ENCODE measurements at regions not wholly inside any gene's neighbourhood (a gene's known extent, or its start where the extent isn't known, plus 50 kb on each side); places are given as distances from the start of the nearest gene placed in this dataset.
"Not testable (repeated sequence)": the region's sequence is repeated elsewhere in the genome, so short reads cannot be mapped to it uniquely, and the experiment has no call there.

DNA sequence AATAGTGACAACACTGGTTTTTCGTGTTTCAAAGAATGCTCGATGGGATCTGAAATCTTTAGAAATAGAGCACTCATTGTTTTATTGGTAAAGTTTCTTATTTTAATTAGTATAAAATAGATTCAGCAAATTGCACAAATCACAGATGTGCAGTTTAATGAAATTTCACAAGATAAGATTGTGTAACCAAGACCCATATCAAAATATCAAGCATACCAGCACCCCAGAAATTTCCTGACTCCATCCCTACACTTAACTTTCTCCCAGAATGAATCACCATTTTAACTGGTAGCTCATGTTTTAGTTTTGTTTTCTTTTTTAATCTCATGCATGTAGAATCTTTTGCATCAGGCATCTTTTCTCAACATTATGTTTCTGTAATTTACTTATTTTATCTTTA, 185.9 kb downstream of the KCNJ2 start:
- DNase-seq (ENCODE audit: low spot score) (no peak), ATAC-seq (no peak)
- intact Hi-C loops (cut with DNase I): no loop called here

DNA sequence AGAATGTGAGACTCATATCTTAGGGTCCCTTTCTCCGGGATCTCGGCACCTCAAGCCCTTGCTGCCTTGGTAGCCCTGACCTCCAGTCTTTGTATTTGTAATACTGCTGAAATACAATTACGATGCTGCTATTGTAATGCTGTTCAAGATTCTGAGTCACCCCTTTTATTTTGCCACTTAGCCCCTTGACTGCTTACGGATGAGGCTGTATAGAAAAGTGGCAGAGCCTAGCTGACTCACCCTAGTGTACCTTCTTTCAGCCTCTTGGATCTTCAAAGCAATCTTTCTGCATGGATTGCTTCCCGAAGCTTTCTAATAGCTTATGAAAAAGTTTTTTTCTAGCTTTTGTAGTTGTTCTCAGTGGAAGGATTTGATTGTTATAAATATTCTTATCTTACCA, 187.9 kb downstream of the KCNJ2 start:
- DNase-seq (ENCODE audit: low spot score) (no peak), ATAC-seq (no peak)
- intact Hi-C loops (cut with DNase I): no loop called here

DNA sequence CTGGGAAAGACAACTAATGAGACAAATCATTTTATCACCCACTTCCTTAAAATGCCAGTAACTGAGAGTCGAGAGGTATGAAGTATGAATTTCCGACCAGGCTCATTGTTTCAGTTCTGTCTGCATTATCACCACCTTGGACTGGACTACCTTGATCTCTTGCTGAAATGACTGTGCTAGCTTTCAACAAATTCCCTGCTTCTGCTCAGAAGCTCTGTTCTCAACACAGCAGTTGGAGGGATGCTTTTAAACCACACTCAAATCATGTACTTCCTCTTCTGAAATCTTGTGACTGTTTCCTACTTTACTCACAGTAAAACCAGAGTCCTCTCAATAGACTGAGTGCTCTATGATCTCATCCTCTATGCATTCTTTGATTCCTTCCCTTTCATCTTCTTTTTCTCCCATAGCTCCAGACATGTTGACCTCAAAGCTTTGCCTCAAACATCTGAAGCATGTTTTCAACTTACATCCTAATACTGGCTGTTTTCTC, 195.8 kb downstream of the KCNJ2 start:
- ATAC-seq (peak; percentile 13), DNase-seq (ENCODE audit: low spot score) (no peak)
- intact Hi-C loops (cut with DNase I): no loop called here

DNA sequence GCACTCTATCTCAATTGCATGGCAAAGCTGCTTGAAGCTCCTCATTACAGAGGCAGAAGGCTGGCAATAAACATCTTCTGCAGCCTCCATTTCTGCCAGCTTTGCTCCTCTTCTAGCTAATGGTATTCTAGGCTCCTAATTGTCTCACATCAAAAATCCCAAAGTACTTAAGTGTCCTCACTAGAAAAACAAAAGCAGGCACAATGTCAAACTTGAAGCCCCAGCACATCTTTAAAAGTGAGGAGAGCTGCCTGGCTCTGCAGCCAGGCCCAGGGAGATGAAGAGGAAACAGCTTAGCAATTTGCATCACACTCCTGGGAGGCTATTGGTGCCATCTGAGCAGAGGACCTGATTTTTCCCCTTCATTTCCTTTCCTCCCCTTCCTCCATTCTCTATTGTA, 197.1 kb downstream of the KCNJ2 start:
- intact Hi-C loops (cut with DNase I): no loop called here
- ATAC-seq (no peak), DNase-seq (ENCODE audit: low spot score) (no peak)

DNA sequence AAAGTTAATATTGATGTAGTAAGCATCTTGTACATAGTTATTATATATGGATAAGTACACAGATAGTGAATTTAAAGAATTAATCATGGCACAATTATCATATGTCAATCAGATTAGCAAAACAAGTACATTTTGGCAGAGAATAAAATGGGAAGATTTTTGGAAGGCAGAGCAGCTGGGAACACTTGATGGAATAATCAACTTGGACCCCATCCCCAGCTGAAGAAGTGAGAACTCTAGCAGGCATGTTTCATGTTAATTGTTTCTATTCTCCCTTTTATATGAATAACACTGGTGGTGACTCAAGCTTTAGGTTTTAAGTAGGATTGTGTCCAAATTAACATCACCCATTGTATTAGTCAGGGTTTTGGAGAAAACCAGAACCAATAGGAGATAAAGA, 198.7 kb downstream of the KCNJ2 start:
- intact Hi-C loops (cut with DNase I): no loop called here
- no peak for ATAC-seq
- DNase-seq (ENCODE audit: low spot score): no peak

DNA sequence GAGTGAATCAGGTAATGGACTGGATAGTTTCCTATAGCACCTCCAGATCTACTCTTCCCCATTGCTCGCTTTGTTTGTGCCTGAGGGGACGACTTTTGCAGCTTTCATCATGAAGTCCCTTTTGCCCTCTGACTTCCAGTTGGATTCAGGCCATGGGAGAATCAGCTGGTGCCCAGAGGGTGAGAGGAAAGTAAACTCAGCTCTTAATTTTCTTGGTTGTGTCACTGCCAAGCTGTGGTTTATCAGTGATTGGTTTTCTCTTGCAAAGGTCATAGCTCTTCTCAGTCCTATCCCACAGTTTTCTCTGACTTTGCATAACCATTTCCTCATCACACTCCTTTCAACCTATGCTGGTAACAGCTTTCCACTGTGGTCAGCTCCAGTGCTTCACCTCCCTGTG, 200.1 kb downstream of the KCNJ2 start:
- intact Hi-C loops (cut with DNase I): no loop called here
- no peak for ATAC-seq
- no peak for DNase-seq (ENCODE audit: low spot score)

DNA sequence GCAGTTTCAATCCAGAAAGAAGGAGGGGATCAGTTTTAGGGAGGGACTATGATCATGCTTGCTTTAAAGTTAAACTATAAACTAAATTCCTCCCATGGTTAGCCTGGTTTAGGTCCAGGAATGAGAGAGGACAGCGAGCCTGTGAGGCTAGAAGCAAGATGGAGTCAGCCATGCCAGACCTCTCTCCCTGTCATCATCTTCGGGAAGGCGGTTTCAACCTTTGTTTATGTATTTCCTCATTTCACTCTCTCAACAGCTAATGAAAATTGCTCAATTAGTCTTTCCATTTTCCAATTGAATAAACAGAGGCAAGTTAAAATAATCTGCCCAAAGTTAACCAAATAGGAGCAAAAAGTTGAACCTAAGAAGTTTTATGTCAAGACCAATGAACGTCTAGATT, 201.5 kb downstream of the KCNJ2 start:
- ATAC-seq (no peak), DNase-seq (ENCODE audit: low spot score) (no peak)
- intact Hi-C loops (cut with DNase I): no loop called here

DNA sequence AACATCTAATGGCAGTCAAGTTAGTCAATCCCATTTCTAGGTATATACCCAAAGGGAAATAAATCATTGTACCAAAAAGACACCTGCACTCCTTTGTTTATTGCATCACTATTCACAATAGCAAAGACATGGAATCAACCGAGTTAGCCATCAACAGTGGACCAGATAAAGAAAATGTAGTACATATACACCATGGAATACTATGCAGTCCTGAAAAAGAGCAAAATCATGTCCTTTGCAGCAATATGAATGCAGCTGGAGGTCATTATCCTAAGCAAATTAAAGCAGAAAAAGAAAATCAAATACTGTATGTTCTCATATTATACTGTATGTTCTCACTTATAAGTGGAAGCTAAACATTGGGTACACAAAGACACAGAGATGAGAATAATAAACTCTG, 204.0 kb downstream of the KCNJ2 start:
- no peak for DNase-seq (ENCODE audit: low spot score)
- ATAC-seq: no peak
- intact Hi-C loops (cut with DNase I): no loop called here

DNA sequence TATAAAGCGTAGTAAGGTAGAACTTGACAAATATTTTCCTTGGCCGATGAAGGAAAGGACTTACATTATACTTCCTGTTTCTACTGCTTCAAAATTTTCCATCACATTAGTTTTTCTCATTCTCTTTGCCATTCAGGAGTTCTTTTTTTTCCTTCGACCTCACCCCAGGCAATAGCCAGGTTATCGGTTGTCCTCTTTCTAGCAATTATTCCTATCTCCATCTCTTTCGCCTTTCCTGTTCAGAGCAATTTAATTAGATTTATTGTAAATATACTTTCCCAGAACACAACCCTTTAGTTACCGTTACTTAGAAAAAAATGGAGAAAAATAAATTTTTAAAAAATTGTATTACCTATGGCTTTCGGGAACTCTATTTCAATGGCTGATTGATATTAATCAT, 205.2 kb downstream of the KCNJ2 start:
- intact Hi-C loops (cut with DNase I): no loop called here
- ATAC-seq: no peak
- DNase-seq (ENCODE audit: low spot score): no peak

DNA sequence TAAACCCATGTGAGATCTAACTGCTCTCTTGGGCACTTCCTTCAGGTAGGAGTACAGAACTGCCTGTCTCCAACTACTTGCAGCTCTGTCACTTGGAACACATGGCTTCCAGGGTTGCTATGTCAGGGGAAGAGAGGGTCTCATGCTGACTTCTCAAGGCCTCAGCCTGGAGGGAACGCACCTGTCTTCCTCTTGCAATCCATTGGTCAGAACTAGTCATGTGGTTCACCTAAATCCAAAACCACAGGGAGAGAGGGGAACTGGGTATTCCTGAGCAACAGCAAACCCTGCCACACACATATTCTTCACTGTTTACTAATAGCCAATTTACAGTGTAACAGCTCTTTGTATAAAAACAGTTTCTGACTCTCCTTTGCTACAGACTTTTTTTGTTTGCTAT, 206.1 kb downstream of the KCNJ2 start:
- DNase-seq (ENCODE audit: low spot score): no peak

DNA sequence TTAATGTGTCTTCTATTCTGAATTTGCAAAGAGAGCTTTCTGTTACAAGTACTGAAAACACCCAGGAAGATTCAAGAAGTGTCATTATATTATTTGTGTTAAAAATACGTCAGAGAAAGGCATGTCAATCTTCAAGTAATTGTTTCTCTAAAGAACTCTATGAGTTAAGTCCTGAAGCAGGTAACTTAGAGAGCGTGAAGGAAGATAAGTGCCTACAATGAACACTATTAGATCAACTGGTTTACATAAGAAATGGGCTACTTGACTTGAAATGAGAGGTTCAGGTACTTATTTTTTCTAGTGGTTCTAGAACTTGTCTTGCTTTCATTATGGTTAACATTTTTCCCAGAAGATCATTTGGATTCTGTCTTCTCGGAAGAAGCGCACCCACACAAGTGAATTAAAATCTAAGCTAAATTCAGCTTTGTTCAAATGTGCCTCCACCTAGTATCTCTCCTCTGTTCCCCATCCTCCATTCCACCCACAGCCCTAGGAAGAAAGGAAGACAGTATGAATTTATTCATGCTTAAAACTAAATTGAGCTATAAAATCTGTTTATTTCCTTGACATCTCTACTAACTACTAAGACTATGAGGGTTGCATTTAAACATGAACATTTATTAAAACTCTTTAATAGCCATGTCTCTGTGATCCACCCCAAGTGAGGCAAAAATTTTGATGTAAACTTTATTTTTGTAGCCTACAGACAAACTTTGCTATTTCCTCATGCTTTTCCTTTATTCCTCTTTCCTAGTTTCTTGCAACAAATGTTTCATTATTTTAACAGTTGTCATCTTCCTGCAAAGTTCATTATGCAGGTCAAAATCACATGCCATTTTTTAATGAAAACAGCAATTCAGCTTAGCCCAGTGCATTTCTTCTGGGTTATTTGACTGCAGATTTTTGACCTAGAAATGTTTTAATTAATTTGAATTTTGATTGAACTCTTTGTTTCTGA, 206.8 kb downstream of the KCNJ2 start:
- intact Hi-C loops (cut with DNase I): no loop called here
- no peak for DNase-seq (ENCODE audit: low spot score)
- ATAC-seq: no peak

More for the DNA sequence above, 206.1 kb downstream of the KCNJ2 start:
- intact Hi-C loops (cut with DNase I): no loop called here
- ATAC-seq: no peak

DNA sequence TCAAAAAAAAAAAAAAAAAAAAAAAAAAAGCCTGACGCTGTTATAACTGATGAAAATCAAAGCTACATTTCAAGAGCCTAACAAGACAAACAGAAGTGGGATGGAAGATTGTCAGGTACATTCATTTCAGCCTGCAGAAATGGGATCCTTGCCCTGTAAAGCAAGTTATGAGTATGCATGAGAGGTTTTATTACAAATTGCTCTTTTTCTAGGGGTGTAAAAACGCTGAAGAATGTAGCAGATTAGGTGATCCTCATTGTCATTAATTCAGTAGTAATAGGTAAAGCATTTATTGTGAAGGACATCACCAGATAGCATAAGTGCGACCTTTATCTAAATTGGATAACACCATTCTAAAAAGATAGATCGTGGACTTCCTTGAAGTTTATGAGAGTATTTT, 208.3 kb downstream of the KCNJ2 start:
- ATAC-seq (no peak), DNase-seq (ENCODE audit: low spot score) (no peak)
- intact Hi-C loops (cut with DNase I): no loop called here

DNA sequence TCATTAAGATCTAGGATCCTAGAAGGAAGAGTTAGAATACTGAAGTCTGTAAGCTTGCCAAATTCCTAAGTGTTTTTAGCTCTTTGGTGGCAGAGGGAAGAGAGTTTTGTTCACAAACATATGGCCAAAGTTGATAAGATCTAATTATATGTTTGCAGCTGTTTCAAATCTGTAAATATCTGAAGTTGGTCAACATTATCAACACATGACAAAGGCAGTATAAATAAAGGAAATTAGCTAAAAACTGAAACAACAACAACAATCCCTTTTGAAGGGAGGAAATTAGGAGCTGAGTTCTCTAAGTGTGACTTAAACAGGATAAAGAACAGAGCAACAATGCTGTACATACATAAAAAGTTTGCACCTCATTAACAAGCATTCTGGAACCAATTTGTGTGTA, 208.7 kb downstream of the KCNJ2 start:
- ATAC-seq (no peak), DNase-seq (ENCODE audit: low spot score) (no peak)
- intact Hi-C loops (cut with DNase I): no loop called here

DNA sequence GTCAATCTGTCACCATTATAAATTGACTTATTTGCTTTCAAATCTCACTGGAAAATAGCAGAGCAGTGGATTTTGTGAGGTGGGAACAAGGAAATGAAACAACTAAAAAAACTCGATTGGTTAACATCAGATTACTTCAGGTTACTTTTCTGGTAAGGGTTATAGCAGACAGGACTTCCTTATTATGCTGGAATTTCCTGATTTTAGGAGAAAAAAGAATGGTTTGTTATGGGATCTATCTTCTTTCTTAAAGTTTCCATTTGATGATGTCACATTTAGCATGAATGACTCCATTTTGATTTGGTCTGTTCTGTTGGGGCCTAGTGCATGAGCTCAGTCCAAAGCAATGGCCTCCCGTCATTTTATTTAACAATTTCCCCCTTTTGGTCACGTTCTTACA, 210.6 kb downstream of the KCNJ2 start:
- intact Hi-C loops (cut with DNase I): no loop called here
- ATAC-seq (no peak), DNase-seq (ENCODE audit: low spot score) (no peak)

DNA sequence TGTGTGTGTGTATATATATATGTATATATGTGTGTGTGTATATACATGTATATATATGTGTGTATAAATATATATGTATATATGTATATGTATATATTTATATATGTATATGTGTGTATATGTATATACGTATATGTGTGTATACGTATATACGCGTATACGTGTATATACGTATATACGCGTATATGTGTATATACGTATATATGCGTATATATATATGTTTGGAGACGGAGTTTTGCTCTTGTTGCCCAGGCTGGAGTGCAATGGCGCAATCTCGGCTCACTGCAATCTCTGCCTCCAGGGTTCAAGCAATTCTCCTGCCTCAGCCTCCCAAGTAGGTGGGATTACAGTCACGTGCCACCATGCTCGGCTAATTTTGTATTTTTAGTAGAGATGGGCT, 212.6 kb downstream of the KCNJ2 start:
- DNase-seq (ENCODE audit: low spot score); ATAC-seq; intact Hi-C loops (cut with DNase I): not testable (repeated sequence)

DNA sequence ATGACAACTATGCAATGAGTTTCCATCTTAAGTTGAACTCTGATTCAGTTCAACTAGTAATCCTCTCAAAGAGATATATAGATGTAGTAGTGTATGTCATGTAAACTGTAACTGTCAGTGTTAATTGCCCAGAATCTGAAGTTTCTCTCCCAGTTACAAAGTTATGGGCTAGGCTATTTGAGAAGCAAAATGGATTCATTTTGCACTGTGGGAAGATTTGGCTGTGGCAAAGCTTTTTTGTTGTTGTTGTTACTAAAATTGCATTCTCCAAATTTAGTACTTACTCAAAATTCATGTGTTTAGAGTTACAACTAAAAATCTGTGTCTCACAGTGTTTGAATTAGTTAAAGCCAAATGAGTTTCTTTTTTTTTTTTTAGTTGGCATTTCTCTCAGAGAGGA, 219.0 kb downstream of the KCNJ2 start:
- intact Hi-C loops (cut with DNase I): no loop called here
- ATAC-seq (no peak), DNase-seq (ENCODE audit: low spot score) (no peak)

DNA sequence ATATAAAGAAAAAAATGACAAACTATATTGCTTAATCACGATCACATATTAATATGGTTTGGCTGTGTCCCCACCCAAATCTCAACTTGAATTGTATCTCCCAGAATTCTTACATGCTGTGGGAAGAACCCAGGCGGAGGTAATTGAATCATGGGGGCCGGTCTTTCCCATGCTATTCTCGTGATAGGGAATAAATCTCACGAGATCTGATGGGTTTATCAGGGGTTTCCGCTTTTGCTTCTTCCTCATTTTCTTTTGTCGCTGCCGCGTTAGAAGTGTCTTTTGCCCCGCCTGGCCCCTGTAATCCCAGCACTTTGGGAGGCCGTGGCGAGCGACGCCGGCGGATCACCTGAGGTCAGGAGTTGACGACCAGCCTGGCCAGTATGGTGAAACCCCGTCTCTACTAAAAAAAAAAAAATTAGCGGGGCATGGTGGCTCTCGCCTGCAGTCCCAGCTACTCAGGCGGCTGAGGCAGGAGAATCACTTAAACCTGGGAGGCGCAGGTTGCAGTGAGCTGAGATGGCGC, 220.0 kb downstream of the KCNJ2 start:
- intact Hi-C loops (cut with DNase I); DNase-seq (ENCODE audit: low spot score); ATAC-seq: not testable (repeated sequence)

DNA sequence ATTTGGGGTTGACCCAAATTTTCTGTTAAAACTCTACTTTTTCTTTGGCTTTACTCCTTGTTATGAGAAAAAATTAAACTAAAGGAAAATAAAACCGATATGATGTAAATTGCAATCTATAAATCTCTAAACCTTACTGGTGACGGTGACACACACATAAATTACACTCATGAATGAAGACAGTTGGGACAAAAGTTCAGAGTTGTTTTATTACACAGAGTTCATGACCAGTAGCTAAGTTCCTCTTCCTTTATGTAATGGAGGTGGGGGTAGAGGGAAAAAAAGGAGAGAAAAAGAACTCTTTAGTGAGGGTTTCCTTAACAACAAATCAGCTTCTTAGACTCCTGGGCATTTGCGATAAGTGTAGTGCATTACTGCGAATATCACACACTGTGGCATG, 220.7 kb downstream of the KCNJ2 start:
- ATAC-seq (no peak), DNase-seq (ENCODE audit: low spot score) (no peak)
- intact Hi-C loops (cut with DNase I): no loop called here

DNA sequence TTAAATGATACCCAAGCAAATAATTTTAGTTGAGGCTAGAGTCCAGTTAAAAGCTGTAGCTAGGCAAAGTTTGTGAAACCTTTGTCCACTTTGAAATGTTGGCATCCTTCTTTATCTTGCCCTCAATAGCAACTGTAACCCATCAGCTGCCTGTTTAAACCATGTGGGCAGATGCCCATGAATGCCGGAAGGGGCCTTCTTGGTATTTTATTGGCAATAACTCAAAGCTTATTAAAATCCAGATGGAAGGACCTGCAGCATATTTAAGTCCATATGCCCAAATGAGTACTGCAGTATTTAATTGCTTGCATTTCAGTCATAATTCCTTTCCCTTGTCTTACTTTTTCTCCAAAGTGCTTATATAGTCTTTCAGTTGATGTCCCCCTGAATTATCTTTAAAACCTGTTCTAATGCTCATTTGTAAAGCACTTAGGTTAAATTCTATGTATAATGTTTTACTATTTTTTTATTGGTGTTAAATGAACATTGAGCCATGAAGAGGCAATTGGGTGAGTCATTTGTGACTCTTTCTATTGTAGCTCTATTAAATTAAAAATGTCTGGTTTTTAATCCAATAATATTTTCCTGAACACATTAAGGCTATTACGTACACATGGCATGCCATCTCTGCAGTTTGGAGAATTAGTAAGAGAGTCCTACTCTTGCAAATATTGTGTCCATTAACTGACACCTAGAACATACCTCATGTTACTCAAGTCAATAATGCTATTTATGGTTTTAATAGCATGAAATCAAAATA, 225.3 kb downstream of the KCNJ2 start:
- intact Hi-C loops (cut with DNase I): no loop called here
- DNase-seq (ENCODE audit: low spot score) (no peak), ATAC-seq (no peak)

All from sciatic nerve (tissue), 2 donors.